Psoas muscle (tissue), 7 donors: ENCODE measurements at regions not wholly inside any gene's neighbourhood (a gene's known extent, or its start where the extent isn't known, plus 50 kb on each side); places are given as distances from the start of the nearest gene placed in this dataset.

Source experiments
- ATAC-seq, 4 donors: fragments of 200-7000 bp; cut with Tn5 transposase; one replicate each; pipeline ENCODE4 v1.9.1; 2020; ENCODE audit warnings: moderate library complexity in 3 of 4, mild to moderate bottlenecking in 2 of 4
- DNase-seq, 2 donors: peaks; one replicate each; pipeline ENCODE4 v3.0.0-alpha.2; 2020
- H3K27ac ChIP-seq: fragments of 200-600 bp; one replicate; pipeline ENCODE4 v1.8.0; 2022
- H3K27me3 ChIP-seq, 3 donors: fragments of 200-600 bp in 1 of 3; one replicate each; pipeline versions ENCODE4 v1.6.1 to v1.8.0; 2013 to 2022; ENCODE audit warnings: low read length in 2 of 3, mild to moderate bottlenecking in 2 of 3, moderate library complexity in 1 of 3; ENCODE audit not compliant: insufficient read depth in 3 of 3
- H3K36me3 ChIP-seq, 2 donors: fragments of 200-600 bp in 1 of 2; one replicate each; pipeline versions ENCODE4 v1.6.1 to v1.8.0; 2013 to 2022; ENCODE audit warnings: low read depth in 1 of 2, mild to moderate bottlenecking in 1 of 2, moderate library complexity in 1 of 2; ENCODE audit not compliant: insufficient read depth in 1 of 2
- H3K4me1 ChIP-seq: fragments of 200-600 bp; one replicate; pipeline ENCODE4 v1.8.0; 2022
- H3K4me3 ChIP-seq: fragments of 200-600 bp; one replicate; pipeline ENCODE4 v1.8.0; 2022; ENCODE audit warnings: mild to moderate bottlenecking
- H3K9me3 ChIP-seq: fragments of 200-600 bp; one replicate; pipeline ENCODE4 v1.8.0; 2022
- WGBS, 3 donors: extraction: QIAGEN DNeasy Blood & Tissue Kit; methylation state at CpG; one replicate each; pipeline versions ENCODE4 v1.1.6 to v1.1.7; 2013; 5-methylcytosine and 5-hydroxymethylcytosine counted together
- intact Hi-C, 2 donors: fragments of 100-400 bp; cut with DNase I; formaldehyde crosslinking; loops; one replicate each; pipeline versions ENCODE4 v1.11.0 to v1.14.2; 2022
- TF ChIP-seq, protein P1 (sequence below): fragments of 200-600 bp; IDR thresholded peaks from one replicate; pipeline ENCODE4 v1.8.0; 2022; ENCODE audit warnings: antibody characterized with exemption
- donor health status: healthy with polysubstance abuse.
- donor health status: DM: no; HTN: no; CAD: no; lungs with moderate emphysema.
- donor health status: Bipolar disorder and iron deficiency.
- donor health status: healthy.
- donor health status: DM: yes; HTN: yes; CAD: no.
- donor health status: DM: no; HTN: no; CAD: no.
- donor health status: DM: yes; HTN: yes; CAD: no.

DNA sequence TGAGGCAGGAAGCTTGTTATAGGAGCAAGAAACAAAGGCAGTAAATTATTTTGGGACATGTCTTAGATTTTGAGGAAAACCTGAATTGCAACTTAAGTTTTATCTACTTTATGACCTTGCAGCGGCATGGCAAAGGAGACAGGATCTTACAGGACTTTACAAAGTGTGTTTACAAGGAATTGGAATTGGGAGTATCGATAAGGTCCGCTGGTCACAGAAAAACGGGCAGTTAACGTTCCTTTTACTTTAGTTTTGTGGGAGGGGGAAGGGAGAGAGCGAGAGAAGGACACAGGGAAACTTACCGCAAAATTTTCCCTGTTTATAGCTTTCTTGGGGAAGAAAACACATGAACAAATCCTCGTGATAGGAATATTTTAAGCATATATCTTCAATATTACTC is 1607.2 kb downstream of the GRIK2 start:
- ATAC-seq (no peak), DNase-seq (no peak)
- no peaks in the 10 kb centered on the region for H3K4me1 ChIP-seq
- no peaks in the 10 kb centered on the region for H3K36me3 ChIP-seq
- WGBS, 3 donors = 33 to 35% (median 35%) methylated on average over 8 of the region's 8 CpGs
- no peaks in the 10 kb centered on the region for H3K27me3 ChIP-seq
- TF ChIP-seq, protein P1, sequence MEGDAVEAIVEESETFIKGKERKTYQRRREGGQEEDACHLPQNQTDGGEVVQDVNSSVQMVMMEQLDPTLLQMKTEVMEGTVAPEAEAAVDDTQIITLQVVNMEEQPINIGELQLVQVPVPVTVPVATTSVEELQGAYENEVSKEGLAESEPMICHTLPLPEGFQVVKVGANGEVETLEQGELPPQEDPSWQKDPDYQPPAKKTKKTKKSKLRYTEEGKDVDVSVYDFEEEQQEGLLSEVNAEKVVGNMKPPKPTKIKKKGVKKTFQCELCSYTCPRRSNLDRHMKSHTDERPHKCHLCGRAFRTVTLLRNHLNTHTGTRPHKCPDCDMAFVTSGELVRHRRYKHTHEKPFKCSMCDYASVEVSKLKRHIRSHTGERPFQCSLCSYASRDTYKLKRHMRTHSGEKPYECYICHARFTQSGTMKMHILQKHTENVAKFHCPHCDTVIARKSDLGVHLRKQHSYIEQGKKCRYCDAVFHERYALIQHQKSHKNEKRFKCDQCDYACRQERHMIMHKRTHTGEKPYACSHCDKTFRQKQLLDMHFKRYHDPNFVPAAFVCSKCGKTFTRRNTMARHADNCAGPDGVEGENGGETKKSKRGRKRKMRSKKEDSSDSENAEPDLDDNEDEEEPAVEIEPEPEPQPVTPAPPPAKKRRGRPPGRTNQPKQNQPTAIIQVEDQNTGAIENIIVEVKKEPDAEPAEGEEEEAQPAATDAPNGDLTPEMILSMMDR = no peak
- intact Hi-C loops = no loop called here
- H3K4me3 ChIP-seq = no peak overlapping the region
- H3K9me3 ChIP-seq = no peaks in the 10 kb centered on the region
- no peak overlapping the region for H3K27ac ChIP-seq

DNA sequence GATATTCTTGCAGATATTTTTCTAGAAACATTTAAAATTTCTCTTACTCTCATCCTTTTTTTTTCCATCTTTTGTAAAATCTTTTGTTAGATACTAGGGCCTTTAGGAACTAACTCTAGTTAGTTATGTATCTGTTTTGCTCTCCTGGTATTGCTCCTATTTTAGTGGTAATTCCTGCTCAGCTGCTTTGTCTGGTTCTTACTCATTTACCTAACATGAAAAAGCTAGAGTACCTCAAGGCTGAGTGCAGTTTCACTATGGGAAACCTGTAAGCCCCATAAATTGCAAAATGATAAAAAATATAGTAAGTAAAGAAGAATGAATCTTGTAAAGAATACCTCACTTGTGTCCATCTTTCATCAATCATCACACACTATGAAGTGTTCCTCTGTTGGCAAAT is 1602.0 kb downstream of the GRIK2 start:
- Histone ChIP-seq H3K27ac (no peak overlapping the region), H3K36me3 (no peaks in the 10 kb centered on the region), H3K9me3 (no peaks in the 10 kb centered on the region), H3K4me1 (no peaks in the 10 kb centered on the region), H3K4me3 (no peak overlapping the region), H3K27me3 (no peaks in the 10 kb centered on the region)
- intact Hi-C loops = no loop called here
- TF ChIP-seq, protein P1 = no peak
- ATAC-seq = no peak
- DNase-seq = no peak

DNA sequence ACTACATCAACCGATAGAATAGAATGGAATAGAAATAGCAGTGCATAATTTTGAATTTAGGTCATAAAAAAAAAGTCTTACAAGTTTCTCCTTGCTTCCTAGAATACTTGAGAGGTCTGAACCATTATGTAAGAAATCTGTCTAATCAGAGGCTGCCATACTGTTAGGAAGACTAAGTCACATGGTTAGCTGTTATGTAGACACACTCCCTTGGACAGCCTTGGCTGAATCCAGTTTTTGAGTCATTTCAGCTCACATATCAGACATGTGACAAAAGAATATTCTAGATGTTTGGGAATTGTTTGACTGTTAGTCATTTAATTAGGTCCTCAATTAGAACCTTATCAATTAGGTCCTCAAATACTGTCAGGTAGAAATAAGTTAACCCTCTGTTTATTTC is 1601.4 kb downstream of the GRIK2 start:
- DNase-seq = no peak
- H3K27me3 ChIP-seq = no peaks in the 10 kb centered on the region
- H3K36me3 ChIP-seq = no peaks in the 10 kb centered on the region
- WGBS, 3 donors = 80 to 98% (median 88%) methylated on average over 1 of the region's 1 CpG
- no peaks in the 10 kb centered on the region for H3K4me1 ChIP-seq
- TF ChIP-seq, protein P1 = no peak
- ATAC-seq = no peak
- H3K9me3 ChIP-seq = no peaks in the 10 kb centered on the region
- H3K4me3 ChIP-seq = no peak overlapping the region
- intact Hi-C loops = no loop called here
- H3K27ac ChIP-seq = no peak overlapping the region

DNA sequence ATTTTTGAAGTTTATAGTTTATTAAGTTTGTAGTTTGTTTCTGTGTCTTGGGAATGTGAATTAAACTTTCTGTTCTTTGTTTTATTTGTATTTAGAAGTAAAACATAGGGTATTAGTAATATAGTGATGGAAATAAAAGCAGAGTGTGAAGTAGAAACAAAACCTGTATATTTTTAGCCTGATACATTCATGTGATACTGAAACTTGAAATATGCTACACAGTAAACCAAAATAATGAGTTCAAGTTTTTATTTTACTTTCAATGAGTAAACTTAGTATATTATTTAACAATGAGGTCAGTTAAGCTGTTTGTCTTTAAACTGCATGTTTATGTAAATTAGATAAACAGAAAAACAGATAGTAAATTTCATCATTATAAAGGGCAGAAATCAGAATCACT is 1592.6 kb downstream of the GRIK2 start:
- H3K36me3 ChIP-seq = no peaks in the 10 kb centered on the region
- ATAC-seq (no peak), DNase-seq (no peak)
- intact Hi-C loops = no loop called here
- no peaks in the 10 kb centered on the region for H3K9me3 ChIP-seq
- no peaks in the 10 kb centered on the region for H3K27me3 ChIP-seq
- H3K4me3 ChIP-seq = no peak overlapping the region
- TF ChIP-seq, protein P1 = no peak
- H3K27ac ChIP-seq = no peak overlapping the region
- H3K4me1 ChIP-seq = no peaks in the 10 kb centered on the region

DNA sequence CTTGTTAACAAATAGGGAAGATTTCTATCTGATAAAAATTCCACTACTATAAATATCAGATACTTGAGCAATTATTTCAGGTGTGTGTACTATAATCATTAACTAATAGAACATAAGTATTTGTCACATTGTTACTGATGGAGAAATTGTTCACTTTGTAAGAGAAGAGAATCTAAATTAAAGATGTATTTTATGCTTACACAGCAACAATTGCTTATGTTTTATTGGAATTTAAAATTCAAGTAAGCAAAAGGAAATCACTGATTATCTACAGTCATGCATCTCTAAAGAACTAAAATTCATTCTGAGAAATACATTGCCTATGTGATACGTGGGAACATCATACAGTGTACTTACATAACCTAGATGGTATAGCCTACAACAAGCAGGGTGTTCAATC is 1590.8 kb downstream of the GRIK2 start:
- no peaks in the 10 kb centered on the region for H3K27me3 ChIP-seq
- intact Hi-C loops = no loop called here
- TF ChIP-seq, protein P1 = no peak

More for the DNA sequence above, 1590.8 kb downstream of the GRIK2 start:
- DNase-seq (no peak), ATAC-seq (no peak)
- Histone ChIP-seq H3K36me3 (no peaks in the 10 kb centered on the region), H3K9me3 (no peaks in the 10 kb centered on the region), H3K27ac (no peak overlapping the region), H3K4me1 (no peaks in the 10 kb centered on the region), H3K4me3 (no peak overlapping the region)
- 52 to 58% (median 57%) methylated on average over 1 of the region's 1 CpG for WGBS, 3 donors
